Retinal pigment epithelial cell (primary cell): ENCODE measurements at regions not wholly inside any gene's neighbourhood (a gene's known extent, or its start where the extent isn't known, plus 50 kb on each side); places are given as distances from the start of the nearest gene placed in this dataset.
"Not testable (repeated sequence)": the region's sequence is repeated elsewhere in the genome, so short reads cannot be mapped to it uniquely, and the experiment has no call there.

Source experiments
- DNase-seq: peaks from one replicate; pipeline ENCODE4 v3.0.0-alpha.2; 2010; ENCODE audit warnings: low read depth
- H3K4me3 ChIP-seq: 2 replicates; pipeline ENCODE4 v1.5.1; 2011; ENCODE audit warnings: mild to moderate bottlenecking, low read length, control low read depth, moderate library complexity
- TF ChIP-seq, protein P1 (sequence below): conservative IDR thresholded peaks from 2 replicates; pipeline ENCODE4 v1.5.1; 2011; ENCODE audit warnings: low read depth, low read length, control low read depth, inconsistent platforms

DNA sequence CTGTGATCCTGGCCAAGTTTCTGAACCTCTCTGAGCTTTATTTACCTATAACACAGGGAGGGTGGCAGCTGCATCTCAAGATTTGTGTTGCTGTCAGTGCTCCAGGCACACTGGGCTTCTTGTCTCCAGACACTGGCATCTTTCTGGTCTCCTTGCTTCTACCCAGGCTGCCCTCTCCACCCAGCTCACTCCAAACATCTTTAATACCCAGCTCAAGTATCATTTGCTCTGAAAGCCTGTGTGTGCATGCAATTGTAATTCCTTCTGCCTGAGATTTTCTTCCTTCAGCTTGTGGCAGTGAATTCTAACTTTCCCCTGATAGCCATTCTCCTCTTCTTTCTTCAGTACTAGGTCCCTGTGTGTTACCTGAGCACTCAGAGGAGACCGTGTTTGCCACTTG is 50.7 kb upstream of the USP7 start:
- no peak overlapping the region for H3K4me3 ChIP-seq
- DNase-seq = no peak
- TF ChIP-seq, protein P1, sequence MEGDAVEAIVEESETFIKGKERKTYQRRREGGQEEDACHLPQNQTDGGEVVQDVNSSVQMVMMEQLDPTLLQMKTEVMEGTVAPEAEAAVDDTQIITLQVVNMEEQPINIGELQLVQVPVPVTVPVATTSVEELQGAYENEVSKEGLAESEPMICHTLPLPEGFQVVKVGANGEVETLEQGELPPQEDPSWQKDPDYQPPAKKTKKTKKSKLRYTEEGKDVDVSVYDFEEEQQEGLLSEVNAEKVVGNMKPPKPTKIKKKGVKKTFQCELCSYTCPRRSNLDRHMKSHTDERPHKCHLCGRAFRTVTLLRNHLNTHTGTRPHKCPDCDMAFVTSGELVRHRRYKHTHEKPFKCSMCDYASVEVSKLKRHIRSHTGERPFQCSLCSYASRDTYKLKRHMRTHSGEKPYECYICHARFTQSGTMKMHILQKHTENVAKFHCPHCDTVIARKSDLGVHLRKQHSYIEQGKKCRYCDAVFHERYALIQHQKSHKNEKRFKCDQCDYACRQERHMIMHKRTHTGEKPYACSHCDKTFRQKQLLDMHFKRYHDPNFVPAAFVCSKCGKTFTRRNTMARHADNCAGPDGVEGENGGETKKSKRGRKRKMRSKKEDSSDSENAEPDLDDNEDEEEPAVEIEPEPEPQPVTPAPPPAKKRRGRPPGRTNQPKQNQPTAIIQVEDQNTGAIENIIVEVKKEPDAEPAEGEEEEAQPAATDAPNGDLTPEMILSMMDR = no peak

DNA sequence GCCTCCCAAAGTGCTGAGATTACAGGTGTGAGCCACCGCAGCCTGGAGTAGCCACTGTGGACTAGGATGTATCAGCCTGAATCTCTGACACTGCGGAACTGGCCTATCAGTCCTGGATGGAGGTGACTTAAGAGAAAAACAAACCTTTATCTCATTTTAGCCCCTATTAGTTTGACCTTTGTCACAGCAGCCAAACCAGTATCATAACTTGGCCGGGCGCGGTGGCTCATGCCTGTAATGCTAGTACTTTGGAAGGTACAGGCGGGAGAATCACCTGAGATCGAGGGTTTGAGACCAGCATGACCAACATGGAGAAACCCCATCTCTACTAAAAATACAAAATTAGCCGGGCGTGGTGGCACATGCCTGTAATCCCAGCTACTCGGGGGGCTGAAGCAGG is 51.8 kb upstream of the USP7 start:
- TF ChIP-seq, protein P1 = no peak
- no peak for DNase-seq

DNA sequence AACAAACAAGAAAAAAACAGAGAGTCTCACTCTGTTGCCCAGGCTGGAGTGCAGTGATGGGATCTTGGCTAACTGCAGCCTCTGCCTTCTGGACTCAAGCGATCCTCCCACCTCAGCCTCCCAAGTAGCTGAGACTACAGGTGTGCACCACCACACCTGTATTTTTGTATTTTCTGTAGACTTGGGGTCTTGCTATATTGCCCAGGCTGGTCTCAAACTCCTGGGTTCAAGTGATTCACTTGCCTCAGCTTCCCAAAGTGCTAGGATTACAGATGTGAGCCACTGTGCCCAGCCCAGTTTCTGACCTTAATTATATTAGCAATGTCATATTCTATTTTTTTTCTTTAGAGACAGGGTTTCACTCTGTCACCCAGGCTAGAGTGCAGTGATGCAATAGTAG is 52.3 kb upstream of the USP7 start:
- H3K4me3 ChIP-seq, DNase-seq: not testable (repeated sequence)

More for the DNA sequence above, 51.8 kb upstream of the USP7 start:
- H3K4me3 ChIP-seq = no peak overlapping the region

DNA sequence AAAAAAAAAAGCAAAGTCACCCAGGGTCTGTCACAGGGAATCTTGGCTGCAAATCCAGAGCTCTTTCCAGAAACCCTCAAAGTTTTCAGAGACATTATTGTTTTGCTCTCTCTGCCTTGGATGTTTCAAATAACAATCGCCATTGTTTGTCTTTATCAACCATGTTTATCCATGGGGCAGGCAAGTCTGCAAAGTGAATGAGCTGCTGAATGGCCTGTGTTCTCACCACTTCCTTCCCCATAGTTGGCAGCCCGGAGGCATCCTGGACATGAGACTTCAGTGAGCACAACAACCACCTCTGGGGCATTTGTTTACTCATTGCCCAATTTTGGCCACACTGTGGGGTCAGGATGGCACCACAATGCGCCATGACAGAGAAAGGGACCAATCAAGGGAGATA is 53.1 kb upstream of the USP7 start:
- no peak for DNase-seq
- TF ChIP-seq, protein P1 = no peak
- no peak overlapping the region for H3K4me3 ChIP-seq

DNA sequence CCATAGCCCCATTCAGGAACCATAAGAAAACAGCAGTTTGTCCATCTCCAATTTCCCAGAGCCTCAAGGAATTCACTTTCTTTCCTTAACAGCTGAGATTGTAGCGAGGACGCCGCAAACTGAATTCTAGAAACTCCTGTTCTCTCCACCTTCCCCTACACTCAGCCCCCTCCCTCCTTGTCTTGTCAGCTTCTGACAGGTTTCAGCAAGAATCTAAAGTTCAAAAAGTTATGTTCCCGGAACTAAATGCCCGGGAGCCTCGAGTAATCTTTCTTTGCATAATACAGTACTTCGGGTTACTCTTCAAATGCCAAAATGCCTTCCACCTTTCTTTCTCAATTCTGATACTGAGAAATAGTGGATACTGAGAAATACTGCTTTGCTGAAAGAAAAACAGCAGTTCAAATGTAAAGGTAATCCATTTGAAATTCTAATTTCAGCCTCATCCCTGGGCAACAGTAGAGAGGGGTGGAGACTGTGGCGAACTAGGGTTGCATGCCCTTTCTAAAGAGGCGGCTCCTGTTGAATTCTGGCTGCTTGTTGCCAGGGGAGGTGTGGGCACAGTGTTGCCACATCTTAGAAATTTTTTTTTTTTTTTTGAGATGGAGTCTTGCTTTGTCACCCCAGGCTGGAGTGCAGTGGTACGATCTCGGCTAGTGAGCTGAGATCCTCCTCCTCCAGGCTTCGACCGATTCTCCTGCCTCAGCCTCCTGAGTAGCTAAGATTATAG is 63.5 kb upstream of the USP7 start:
- TF ChIP-seq, protein P1 = no peak
- no peak for DNase-seq
- H3K4me3 ChIP-seq = no peak overlapping the region

DNA sequence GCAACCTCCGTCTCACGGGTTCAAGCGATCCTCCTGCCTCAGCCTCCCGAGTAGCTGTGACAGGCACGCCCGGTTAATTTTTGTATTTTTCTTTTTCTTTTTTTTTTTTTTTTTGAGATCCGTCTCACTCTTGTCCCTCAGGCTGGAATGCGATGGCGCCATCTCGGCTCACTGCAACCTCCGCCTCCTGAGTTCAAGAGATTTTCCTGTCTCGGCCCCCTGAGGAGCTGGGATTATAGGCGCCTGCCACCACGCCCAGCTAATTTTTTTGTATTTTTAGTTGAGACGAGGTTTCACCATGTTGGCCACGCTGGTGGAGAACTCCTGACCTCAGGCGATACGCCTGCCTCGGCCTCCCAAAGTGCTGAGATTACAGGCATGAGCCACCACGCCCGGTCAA is 63.0 kb upstream of the HAPSTR1 start:
- not testable (repeated sequence) for H3K4me3 ChIP-seq

DNA sequence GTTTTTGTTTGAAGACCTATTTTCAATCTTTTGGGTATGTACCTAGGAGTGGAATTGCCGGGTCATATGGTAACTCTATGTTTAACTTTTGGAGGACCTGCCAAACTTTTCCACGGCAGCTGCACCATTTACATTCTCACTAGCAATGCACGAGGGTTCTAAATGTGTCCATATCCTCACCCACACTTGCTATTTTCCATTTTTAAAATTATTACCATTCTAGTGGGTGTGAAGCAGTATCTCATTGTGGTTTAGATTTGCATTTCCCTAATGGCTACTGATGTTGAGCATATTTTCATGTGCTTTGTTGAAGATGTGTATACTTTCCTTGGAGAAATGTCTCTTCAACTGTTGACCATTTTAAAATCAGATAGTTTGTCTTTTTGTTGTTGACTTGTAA is 60.3 kb upstream of the HAPSTR1 start:
- no peak for DNase-seq
- TF ChIP-seq, protein P1 = no peak
- H3K4me3 ChIP-seq = no peak overlapping the region

More for the DNA sequence above, 63.0 kb upstream of the HAPSTR1 start:
- not testable (repeated sequence) for DNase-seq

DNA sequence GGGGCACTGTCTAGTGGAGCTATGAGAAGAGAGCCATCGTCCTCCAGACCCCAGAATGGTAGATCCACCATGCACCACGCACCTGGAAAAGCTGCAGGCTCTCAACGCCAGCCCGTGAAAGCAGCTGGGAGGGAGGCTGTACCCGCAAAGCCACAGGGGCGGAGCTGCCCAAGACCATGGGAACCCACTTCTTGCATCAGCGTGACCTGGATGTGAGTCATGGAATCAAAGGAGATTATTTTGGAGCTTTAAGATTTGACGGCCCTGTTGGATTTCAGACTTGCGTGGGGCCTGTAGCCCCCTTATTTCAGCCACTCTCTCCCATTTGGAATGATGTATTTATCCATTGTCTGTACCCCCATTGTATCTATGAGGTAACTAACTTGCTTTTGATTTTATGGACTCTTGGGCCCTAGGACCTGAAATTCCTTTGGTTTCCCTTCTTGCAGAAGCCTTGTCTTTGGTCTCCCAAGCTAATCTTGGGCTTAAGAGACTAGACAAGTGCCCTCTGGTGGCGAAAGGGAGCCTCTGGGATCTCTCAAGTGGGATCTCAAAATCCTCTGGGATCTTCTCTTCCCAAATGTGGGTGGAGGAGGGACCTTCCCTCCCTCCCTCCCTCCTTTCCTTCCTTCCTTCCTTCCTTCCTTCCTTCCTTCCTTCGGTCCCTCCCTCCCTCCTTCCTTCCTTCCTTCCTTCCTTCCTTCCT is 58.2 kb upstream of the HAPSTR1 start:
- TF ChIP-seq, protein P1 = peak; percentile 82
- DNase-seq = no peak
- no peak overlapping the region for H3K4me3 ChIP-seq
